Mucosa of gallbladder (tissue), 1 donor: ENCODE measurements at regions not wholly inside any gene's neighbourhood (a gene's known extent, or its start where the extent isn't known, plus 50 kb on each side); places are given as distances from the start of the nearest gene placed in this dataset.
A peak's percentile ranks its signal among the peaks of the same experiment; 100 is the strongest.

ENCODE experiments used
- DNase-seq: peaks from one replicate; pipeline ENCODE4 v3.0.0-alpha.2; 2020; ENCODE audit warnings: low spot score
- donor health status: DM: no; HTN: no; CAD: no.

- DNase-seq, result no peak
These were observed 368.7 kb downstream of the ZNF516 start for GRCh38 chr18:76126327-76126726.

- no peak for DNase-seq
These were observed 374.0 kb downstream of the ZNF516 start for GRCh38 chr18:76121011-76121410.

GRCh38 chr18:76115580-76115979, 379.5 kb downstream of the ZNF516 start:
- DNase-seq, result no peak

- DNase-seq, result no peak
These were observed 381.9 kb downstream of the ZNF516 start for GRCh38 chr18:76113101-76113500.

GRCh38 chr18:76102626-76103025, 392.4 kb downstream of the ZNF516 start:
- DNase-seq, result no peak

GRCh38 chr18:76102156-76102555, 392.9 kb downstream of the ZNF516 start:
- no peak for DNase-seq

GRCh38 chr18:76099931-76100457, 395.0 kb downstream of the ZNF516 start:
- no peak for DNase-seq

- no peak for DNase-seq
These were observed 396.2 kb downstream of the ZNF516 start for GRCh38 chr18:76098674-76099411.

- no peak for DNase-seq
These were observed 413.5 kb downstream of the ZNF516 start for GRCh38 chr18:76081536-76081935.

- DNase-seq, result no peak
These were observed 414.6 kb downstream of the ZNF516 start for GRCh38 chr18:76080430-76080829.

GRCh38 chr18:76075777-76076176, 419.3 kb downstream of the ZNF516 start:
- DNase-seq, result no peak

- no peak for DNase-seq
These were observed 430.0 kb downstream of the ZNF516 start for GRCh38 chr18:76064998-76065397.

- DNase-seq, result no peak
These were observed 436.9 kb downstream of the ZNF516 start for GRCh38 chr18:76058146-76058545.

GRCh38 chr18:76057386-76057785, 437.7 kb downstream of the ZNF516 start:
- no peak for DNase-seq

GRCh38 chr18:76056471-76057110, 438.5 kb downstream of the ZNF516 start:
- peak; percentile 61 for DNase-seq

GRCh38 chr18:76055578-76055977, 439.5 kb downstream of the ZNF516 start:
- DNase-seq, result no peak

- no peak for DNase-seq
These were observed 440.0 kb downstream of the ZNF516 start for GRCh38 chr18:76055025-76055424.

- DNase-seq, result no peak
These were observed 440.9 kb downstream of the ZNF516 start for GRCh38 chr18:76054156-76054555.

- no peak for DNase-seq
These were observed 441.5 kb downstream of the ZNF516 start for GRCh38 chr18:76053551-76053950.

- no peak for DNase-seq
These were observed 442.8 kb downstream of the ZNF516 start for GRCh38 chr18:76052227-76052595.

GRCh38 chr18:76051396-76052226, 443.4 kb downstream of the ZNF516 start:
- DNase-seq, result no peak

GRCh38 chr18:76046221-76046620, 448.8 kb downstream of the ZNF516 start:
- DNase-seq, result no peak
